ENCODE measurements at regions not wholly inside any gene's neighbourhood (a gene's known extent, or its start where the extent isn't known, plus 50 kb on each side); places are given as distances from the start of the nearest gene placed in this dataset.

GRCh38 chr18:52045946-52046675 is 293.9 kb upstream of the DCC start:
- no peaks in the 10 kb centered on the region for H3K36me3 ChIP-seq (ENCODE audit: control insufficient read depth in 3 of 3, insufficient read depth in 3 of 3, low read length in 3 of 3)
- H3K27me3 ChIP-seq (ENCODE audit: control insufficient read depth in 3 of 3, insufficient read depth in 3 of 3, low read length in 3 of 3): no peaks in the 10 kb centered on the region
- H3K27ac ChIP-seq (ENCODE audit: low read depth, low read length): no peak overlapping the region
- H3K9ac ChIP-seq (ENCODE audit: low read depth in 1 of 3, low read length in 3 of 3): no peak overlapping the region
- no peaks in the 10 kb centered on the region for H3K4me1 ChIP-seq (ENCODE audit: control insufficient read depth in 3 of 3, insufficient read depth in 3 of 3, low read length in 3 of 3)
- no peaks in the 10 kb centered on the region for H3K9me3 ChIP-seq (ENCODE audit: control insufficient read depth in 3 of 3, low read length in 3 of 3)
- H3K4me3 ChIP-seq (ENCODE audit: low read length in 3 of 3): no peak overlapping the region

GRCh38 chr18:52046842-52047241 is 293.2 kb upstream of the DCC start:
- Histone ChIP-seq H3K27ac (ENCODE audit: low read depth, low read length) (no peak overlapping the region), H3K9ac (ENCODE audit: low read depth in 1 of 3, low read length in 3 of 3) (no peak overlapping the region), H3K36me3 (ENCODE audit: control insufficient read depth in 3 of 3, insufficient read depth in 3 of 3, low read length in 3 of 3) (no peaks in the 10 kb centered on the region), H3K9me3 (ENCODE audit: control insufficient read depth in 3 of 3, low read length in 3 of 3) (no peaks in the 10 kb centered on the region), H3K4me3 (ENCODE audit: low read length in 3 of 3) (no peak overlapping the region), H3K27me3 (ENCODE audit: control insufficient read depth in 3 of 3, insufficient read depth in 3 of 3, low read length in 3 of 3) (no peaks in the 10 kb centered on the region), H3K4me1 (ENCODE audit: control insufficient read depth in 3 of 3, insufficient read depth in 3 of 3, low read length in 3 of 3) (no peaks in the 10 kb centered on the region)

GRCh38 chr18:52054324-52054723 is 285.7 kb upstream of the DCC start:
- H3K27ac ChIP-seq (ENCODE audit: low read depth, low read length): no peak overlapping the region
- no peaks in the 10 kb centered on the region for H3K36me3 ChIP-seq (ENCODE audit: control insufficient read depth in 3 of 3, insufficient read depth in 3 of 3, low read length in 3 of 3)
- H3K4me1 ChIP-seq (ENCODE audit: control insufficient read depth in 3 of 3, insufficient read depth in 3 of 3, low read length in 3 of 3): no peaks in the 10 kb centered on the region
- H3K9me3 ChIP-seq (ENCODE audit: control insufficient read depth in 3 of 3, low read length in 3 of 3): no peaks in the 10 kb centered on the region
- no peak overlapping the region for H3K9ac ChIP-seq (ENCODE audit: low read depth in 1 of 3, low read length in 3 of 3)
- no peaks in the 10 kb centered on the region for H3K27me3 ChIP-seq (ENCODE audit: control insufficient read depth in 3 of 3, insufficient read depth in 3 of 3, low read length in 3 of 3)
- H3K4me3 ChIP-seq (ENCODE audit: low read length in 3 of 3): no peak overlapping the region

GRCh38 chr18:52060607-52061304 is 279.2 kb upstream of the DCC start:
- H3K27ac ChIP-seq (ENCODE audit: low read depth, low read length): no peak overlapping the region
- H3K9ac ChIP-seq (ENCODE audit: low read depth in 1 of 3, low read length in 3 of 3): no peak overlapping the region
- no peaks in the 10 kb centered on the region for H3K4me1 ChIP-seq (ENCODE audit: control insufficient read depth in 3 of 3, insufficient read depth in 3 of 3, low read length in 3 of 3)
- no peaks in the 10 kb centered on the region for H3K9me3 ChIP-seq (ENCODE audit: control insufficient read depth in 3 of 3, low read length in 3 of 3)
- no peak overlapping the region for H3K4me3 ChIP-seq (ENCODE audit: low read length in 3 of 3)
- H3K36me3 ChIP-seq (ENCODE audit: control insufficient read depth in 3 of 3, insufficient read depth in 3 of 3, low read length in 3 of 3): no peaks in the 10 kb centered on the region
- H3K27me3 ChIP-seq (ENCODE audit: control insufficient read depth in 3 of 3, insufficient read depth in 3 of 3, low read length in 3 of 3): no peaks in the 10 kb centered on the region

- Histone ChIP-seq H3K9me3 (ENCODE audit: control insufficient read depth in 3 of 3, low read length in 3 of 3) (peaks cover 0 to 2% (median 0%) of the 10 kb centered on the region in 3 donors), H3K27me3 (ENCODE audit: control insufficient read depth in 3 of 3, insufficient read depth in 3 of 3, low read length in 3 of 3) (no peaks in the 10 kb centered on the region), H3K27ac (ENCODE audit: low read depth, low read length) (no peak overlapping the region), H3K4me3 (ENCODE audit: low read length in 3 of 3) (no peak overlapping the region), H3K36me3 (ENCODE audit: control insufficient read depth in 3 of 3, insufficient read depth in 3 of 3, low read length in 3 of 3) (no peaks in the 10 kb centered on the region), H3K4me1 (ENCODE audit: control insufficient read depth in 3 of 3, insufficient read depth in 3 of 3, low read length in 3 of 3) (no peaks in the 10 kb centered on the region), H3K9ac (ENCODE audit: low read depth in 1 of 3, low read length in 3 of 3) (no peak overlapping the region)
Observed at GRCh38 chr18:52063923-52064322, 276.1 kb upstream of the DCC start.

GRCh38 chr18:52069201-52069600 is 270.8 kb upstream of the DCC start:
- H3K4me3 ChIP-seq (ENCODE audit: low read length in 3 of 3): no peak overlapping the region
- H3K4me1 ChIP-seq (ENCODE audit: control insufficient read depth in 3 of 3, insufficient read depth in 3 of 3, low read length in 3 of 3): no peaks in the 10 kb centered on the region
- H3K9me3 ChIP-seq (ENCODE audit: control insufficient read depth in 3 of 3, low read length in 3 of 3): peaks cover 0 to 4% (median 0%) of the 10 kb centered on the region in 3 donors
- H3K36me3 ChIP-seq (ENCODE audit: control insufficient read depth in 3 of 3, insufficient read depth in 3 of 3, low read length in 3 of 3): no peaks in the 10 kb centered on the region
- H3K27ac ChIP-seq (ENCODE audit: low read depth, low read length): no peak overlapping the region
- H3K27me3 ChIP-seq (ENCODE audit: control insufficient read depth in 3 of 3, insufficient read depth in 3 of 3, low read length in 3 of 3): no peaks in the 10 kb centered on the region
- no peak overlapping the region for H3K9ac ChIP-seq (ENCODE audit: low read depth in 1 of 3, low read length in 3 of 3)

GRCh38 chr18:52070291-52070756 is 269.7 kb upstream of the DCC start:
- Histone ChIP-seq H3K9ac (ENCODE audit: low read depth in 1 of 3, low read length in 3 of 3) (no peak overlapping the region), H3K27me3 (ENCODE audit: control insufficient read depth in 3 of 3, insufficient read depth in 3 of 3, low read length in 3 of 3) (no peaks in the 10 kb centered on the region), H3K9me3 (ENCODE audit: control insufficient read depth in 3 of 3, low read length in 3 of 3) (peaks cover 0 to 4% (median 0%) of the 10 kb centered on the region in 3 donors)

GRCh38 chr18:52077251-52077983 is 262.6 kb upstream of the DCC start:
- H3K27me3 ChIP-seq (ENCODE audit: control insufficient read depth in 3 of 3, insufficient read depth in 3 of 3, low read length in 3 of 3): no peaks in the 10 kb centered on the region

More at GRCh38 chr18:52070291-52070756, 269.7 kb upstream of the DCC start:
- no peaks in the 10 kb centered on the region for H3K36me3 ChIP-seq (ENCODE audit: control insufficient read depth in 3 of 3, insufficient read depth in 3 of 3, low read length in 3 of 3)
- H3K4me3 ChIP-seq (ENCODE audit: low read length in 3 of 3): no peak overlapping the region
- no peaks in the 10 kb centered on the region for H3K4me1 ChIP-seq (ENCODE audit: control insufficient read depth in 3 of 3, insufficient read depth in 3 of 3, low read length in 3 of 3)
- H3K27ac ChIP-seq (ENCODE audit: low read depth, low read length): no peak overlapping the region

GRCh38 chr18:52082246-52082645 is 257.8 kb upstream of the DCC start:
- Histone ChIP-seq H3K4me1 (ENCODE audit: control insufficient read depth in 3 of 3, insufficient read depth in 3 of 3, low read length in 3 of 3) (no peaks in the 10 kb centered on the region), H3K27ac (ENCODE audit: low read depth, low read length) (no peak overlapping the region), H3K27me3 (ENCODE audit: control insufficient read depth in 3 of 3, insufficient read depth in 3 of 3, low read length in 3 of 3) (no peaks in the 10 kb centered on the region), H3K4me3 (ENCODE audit: low read length in 3 of 3) (no peak overlapping the region), H3K9ac (ENCODE audit: low read depth in 1 of 3, low read length in 3 of 3) (no peak overlapping the region), H3K9me3 (ENCODE audit: control insufficient read depth in 3 of 3, low read length in 3 of 3) (no peaks in the 10 kb centered on the region), H3K36me3 (ENCODE audit: control insufficient read depth in 3 of 3, insufficient read depth in 3 of 3, low read length in 3 of 3) (no peaks in the 10 kb centered on the region)

More at GRCh38 chr18:52077251-52077983, 262.6 kb upstream of the DCC start:
- Histone ChIP-seq H3K27ac (ENCODE audit: low read depth, low read length) (no peak overlapping the region), H3K36me3 (ENCODE audit: control insufficient read depth in 3 of 3, insufficient read depth in 3 of 3, low read length in 3 of 3) (no peaks in the 10 kb centered on the region), H3K4me3 (ENCODE audit: low read length in 3 of 3) (no peak overlapping the region), H3K9me3 (ENCODE audit: control insufficient read depth in 3 of 3, low read length in 3 of 3) (no peaks in the 10 kb centered on the region), H3K4me1 (ENCODE audit: control insufficient read depth in 3 of 3, insufficient read depth in 3 of 3, low read length in 3 of 3) (no peaks in the 10 kb centered on the region), H3K9ac (ENCODE audit: low read depth in 1 of 3, low read length in 3 of 3) (no peak overlapping the region)

- no peaks in the 10 kb centered on the region for H3K4me1 ChIP-seq (ENCODE audit: control insufficient read depth in 3 of 3, insufficient read depth in 3 of 3, low read length in 3 of 3)
- H3K27ac ChIP-seq (ENCODE audit: low read depth, low read length): no peak overlapping the region
- H3K36me3 ChIP-seq (ENCODE audit: control insufficient read depth in 3 of 3, insufficient read depth in 3 of 3, low read length in 3 of 3): no peaks in the 10 kb centered on the region
- H3K9ac ChIP-seq (ENCODE audit: low read depth in 1 of 3, low read length in 3 of 3): no peak overlapping the region
- no peak overlapping the region for H3K4me3 ChIP-seq (ENCODE audit: low read length in 3 of 3)
- no peaks in the 10 kb centered on the region for H3K9me3 ChIP-seq (ENCODE audit: control insufficient read depth in 3 of 3, low read length in 3 of 3)
- H3K27me3 ChIP-seq (ENCODE audit: control insufficient read depth in 3 of 3, insufficient read depth in 3 of 3, low read length in 3 of 3): no peaks in the 10 kb centered on the region
Observed at GRCh38 chr18:52087140-52087539, 252.9 kb upstream of the DCC start.
